Astrocyte of the cerebellum (primary cell): ENCODE measurements at regions not wholly inside any gene's neighbourhood (a gene's known extent, or its start where the extent isn't known, plus 50 kb on each side); places are given as distances from the start of the nearest gene placed in this dataset.

ENCODE experiments used
- DNase-seq: peaks from one replicate; pipeline ENCODE4 v3.0.0-alpha.2; 2011; ENCODE audit warnings: low read depth
- H3K4me3 ChIP-seq: 2 replicates; pipeline ENCODE4 v1.5.1; 2011; ENCODE audit warnings: mild to moderate bottlenecking, low read depth, low read length, moderate library complexity
- CTCF ChIP-seq: IDR thresholded peaks from 2 replicates; pipeline ENCODE4 v1.5.1; 2012; ENCODE audit warnings: low read length, low read depth, moderate library complexity, mild to moderate bottlenecking; ENCODE audit errors: missing control alignments
- in situ Hi-C: cut with HindIII; loops from 2 replicates; pipeline ENCODE4 v1.10.0; 2017; ENCODE audit warnings: low sequenced_read_pairs

- H3K4me3 ChIP-seq, result no peak overlapping the region
- in situ Hi-C loops, result no loop called here
- DNase-seq, result no peak
- no peak for TF ChIP-seq CTCF
Observed at GRCh38 chr18:7464245-7464966, 102.7 kb upstream of the PTPRM start.

GRCh38 chr18:7466190-7466589 lies 100.9 kb upstream of the PTPRM start:
- DNase-seq, result no peak
- H3K4me3 ChIP-seq, result no peak overlapping the region
- in situ Hi-C loops, result no loop called here
- no peak for TF ChIP-seq CTCF

GRCh38 chr18:7467708-7468466 lies 99.2 kb upstream of the PTPRM start:
- TF ChIP-seq CTCF, result no peak
- DNase-seq, result no peak
- H3K4me3 ChIP-seq, result no peak overlapping the region
- in situ Hi-C loops, result no loop called here

GRCh38 chr18:7470101-7470500 lies 97.0 kb upstream of the PTPRM start:
- H3K4me3 ChIP-seq, result no peak overlapping the region
- no peak for TF ChIP-seq CTCF
- DNase-seq, result no peak
- in situ Hi-C loops, result no loop called here

GRCh38 chr18:7470503-7470902 lies 96.6 kb upstream of the PTPRM start:
- no peak for TF ChIP-seq CTCF
- in situ Hi-C loops, result no loop called here
- H3K4me3 ChIP-seq, result no peak overlapping the region
- no peak for DNase-seq

GRCh38 chr18:7476386-7476785 lies 90.7 kb upstream of the PTPRM start:
- no peak overlapping the region for H3K4me3 ChIP-seq
- no peak for TF ChIP-seq CTCF
- in situ Hi-C loops, result no loop called here
- DNase-seq, result no peak
